Epithelial cell of prostate (primary cell): ENCODE measurements at regions not wholly inside any gene's neighbourhood (a gene's known extent, or its start where the extent isn't known, plus 50 kb on each side); places are given as distances from the start of the nearest gene placed in this dataset.
"Not testable (repeated sequence)": the region's sequence is repeated elsewhere in the genome, so short reads cannot be mapped to it uniquely, and the experiment has no call there.

Source experiments
- DNase-seq: peaks from one replicate; pipeline ENCODE4 v3.0.0-alpha.2; 2011; ENCODE audit warnings: low read depth, low spot score
- H3K27ac ChIP-seq: fragments of 450-650 bp; 2 replicates; pipeline ENCODE4 v1.5.1; 2017; ENCODE audit warnings: mild to moderate bottlenecking

DNA sequence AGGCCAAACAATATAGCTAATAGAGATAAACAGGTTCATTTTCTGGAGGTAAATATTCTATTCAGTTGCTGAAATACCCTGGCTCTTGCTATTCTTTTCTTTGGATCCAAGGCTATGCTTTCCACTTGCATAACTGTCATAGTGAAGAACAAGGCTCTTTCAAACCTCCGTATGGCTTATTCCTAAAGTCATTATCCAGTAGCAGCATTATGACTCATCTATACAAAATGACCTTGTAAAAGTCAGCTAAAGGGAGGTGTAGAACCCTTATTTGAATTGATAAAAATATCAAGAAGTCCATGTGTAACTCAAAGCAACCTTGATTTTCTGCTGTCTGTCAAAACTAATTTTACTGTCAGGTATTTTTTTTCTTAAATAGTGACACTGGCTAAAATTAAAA, 447.8 kb downstream of the PLK2 start:
- no peak for DNase-seq
- H3K27ac ChIP-seq, result no peak overlapping the region

DNA sequence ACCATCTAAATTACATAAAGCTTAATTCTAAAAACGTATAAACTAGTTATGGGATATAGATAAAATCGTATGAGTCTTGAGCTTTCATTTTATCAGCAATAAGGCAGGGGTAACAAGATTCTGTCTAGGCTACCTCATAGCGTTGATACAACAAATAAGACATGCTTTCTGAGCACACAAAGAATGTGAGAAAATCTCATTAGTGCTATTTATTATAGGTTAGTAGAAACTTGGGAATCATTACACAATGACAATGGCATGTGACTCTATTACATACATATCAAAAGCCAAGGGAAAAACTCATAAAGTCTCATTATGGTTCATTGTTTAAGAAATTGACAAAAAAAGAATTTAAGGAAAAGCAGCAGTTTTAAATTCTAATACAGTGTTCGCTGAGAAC, 448.6 kb downstream of the PLK2 start:
- no peak overlapping the region for H3K27ac ChIP-seq

DNA sequence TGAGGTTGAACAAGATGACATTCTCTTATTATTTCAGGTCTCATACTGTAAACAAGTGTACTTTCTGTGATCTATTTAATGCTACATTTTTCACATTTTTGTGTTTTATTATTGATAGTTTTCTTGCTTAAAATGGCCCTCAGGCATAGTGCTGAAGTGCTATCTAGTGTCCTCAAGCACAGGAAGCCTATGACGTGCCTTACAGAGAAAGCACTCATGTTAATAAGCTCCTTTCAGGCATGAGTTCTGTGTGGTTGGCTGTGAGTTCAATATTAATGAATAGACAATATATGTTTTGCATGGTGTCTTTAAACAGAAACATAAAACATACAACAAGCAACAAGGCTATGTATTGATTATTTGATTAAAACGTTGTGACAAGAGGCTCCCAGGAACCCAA, 450.1 kb downstream of the PLK2 start:
- no peak for DNase-seq
- no peak overlapping the region for H3K27ac ChIP-seq

More for the DNA sequence above, 448.6 kb downstream of the PLK2 start:
- DNase-seq, result no peak

DNA sequence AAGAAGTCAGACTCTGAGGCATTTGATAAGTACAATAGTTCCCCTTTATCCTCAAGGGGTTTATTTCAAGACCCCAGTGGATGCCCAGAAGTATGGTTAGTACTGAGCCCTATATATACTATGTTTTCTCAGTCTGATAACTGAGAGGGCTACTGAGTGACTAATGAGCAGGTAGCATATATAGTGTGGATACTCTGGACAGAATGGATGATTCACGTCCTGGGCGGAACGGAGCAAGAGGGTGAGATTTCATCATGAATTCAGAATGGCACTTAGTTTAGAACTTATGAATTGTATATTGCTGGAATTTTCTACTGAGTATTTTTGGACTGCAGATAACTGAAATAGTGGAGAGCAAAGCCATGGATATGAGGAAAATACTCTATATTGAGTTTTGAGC, 457.6 kb downstream of the PLK2 start:
- peak overlapping the region; percentile 78 for H3K27ac ChIP-seq
- DNase-seq, result peak; percentile 34

DNA sequence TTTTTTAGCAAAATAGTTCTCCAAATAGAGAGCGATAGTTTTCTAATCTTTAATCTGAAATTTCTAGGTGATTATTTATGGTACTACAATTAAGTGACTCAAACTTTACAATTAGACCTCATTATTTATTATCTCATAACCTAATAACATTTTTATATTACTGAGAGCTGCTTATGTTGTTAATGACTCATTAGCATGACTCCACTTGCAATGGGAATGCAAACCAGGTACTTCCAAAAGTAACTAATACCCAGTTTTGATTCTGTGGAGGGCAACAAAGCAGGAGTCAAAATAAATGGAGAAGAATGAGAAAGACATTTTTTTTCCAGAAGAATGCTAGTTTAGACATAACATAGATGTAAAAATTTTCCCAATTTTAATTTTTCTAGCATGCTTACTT, 466.0 kb downstream of the PLK2 start:
- no peak for DNase-seq
- no peak overlapping the region for H3K27ac ChIP-seq

DNA sequence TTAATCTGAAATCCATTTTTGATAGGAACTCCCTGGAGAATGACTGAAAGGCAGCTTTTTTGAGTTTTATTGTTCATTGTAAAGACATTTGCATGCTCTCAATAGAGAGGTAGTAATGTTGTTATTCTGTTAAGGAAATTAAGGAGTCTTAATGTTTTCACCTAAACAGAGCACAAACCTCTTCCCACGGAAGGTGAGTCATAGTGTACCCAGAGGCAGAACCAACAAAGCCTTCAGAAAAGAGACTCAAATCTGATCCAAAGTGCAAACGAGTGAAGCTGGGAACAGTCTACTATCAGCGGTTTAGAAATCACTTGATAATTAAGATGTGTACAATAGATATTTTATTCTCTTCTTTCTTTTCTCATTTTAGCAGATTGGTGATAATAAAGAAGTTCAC, 470.5 kb downstream of the PLK2 start:
- H3K27ac ChIP-seq, result no peak overlapping the region
- no peak for DNase-seq

DNA sequence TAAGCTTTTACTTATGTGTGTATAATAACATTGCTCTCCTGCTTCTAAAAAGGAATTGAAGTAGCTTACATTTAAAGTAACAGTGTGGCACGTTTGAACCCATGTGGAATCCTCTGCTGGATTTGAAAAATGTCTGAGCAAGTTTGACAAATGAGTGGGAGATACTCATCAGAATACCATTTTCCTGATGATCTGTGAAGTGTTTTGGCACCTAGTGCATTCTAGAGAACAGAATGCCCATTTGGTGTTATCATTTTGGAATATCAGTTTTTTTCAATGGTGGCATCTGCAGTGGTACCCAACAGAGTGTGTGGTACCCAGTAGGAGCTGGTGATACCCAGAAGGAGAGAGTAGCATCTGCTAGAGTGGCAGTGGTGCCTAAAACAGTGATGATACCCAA, 471.1 kb downstream of the PLK2 start:
- H3K27ac ChIP-seq, result no peak overlapping the region

DNA sequence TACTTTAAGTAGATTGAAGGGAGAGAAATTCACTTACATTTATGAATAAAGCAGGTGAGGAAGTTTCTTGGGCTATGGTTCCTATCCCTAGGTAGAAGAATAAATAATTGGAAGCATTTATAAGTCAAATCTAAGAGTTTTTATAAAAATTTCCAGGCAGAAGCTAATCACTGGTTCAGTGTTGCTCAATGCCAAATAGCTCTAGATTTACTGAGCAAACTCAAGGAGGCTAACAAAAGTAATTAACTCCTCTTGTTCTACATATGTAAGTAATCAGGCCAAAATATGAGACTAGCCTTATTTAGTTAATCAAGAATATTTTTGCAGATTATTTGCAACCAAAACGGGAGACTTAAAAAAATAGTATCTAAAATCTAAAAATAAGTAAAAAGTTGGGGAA, 472.3 kb downstream of the PLK2 start:
- DNase-seq, result no peak
- H3K27ac ChIP-seq, result no peak overlapping the region

More for the DNA sequence above, 471.1 kb downstream of the PLK2 start:
- DNase-seq, result no peak

DNA sequence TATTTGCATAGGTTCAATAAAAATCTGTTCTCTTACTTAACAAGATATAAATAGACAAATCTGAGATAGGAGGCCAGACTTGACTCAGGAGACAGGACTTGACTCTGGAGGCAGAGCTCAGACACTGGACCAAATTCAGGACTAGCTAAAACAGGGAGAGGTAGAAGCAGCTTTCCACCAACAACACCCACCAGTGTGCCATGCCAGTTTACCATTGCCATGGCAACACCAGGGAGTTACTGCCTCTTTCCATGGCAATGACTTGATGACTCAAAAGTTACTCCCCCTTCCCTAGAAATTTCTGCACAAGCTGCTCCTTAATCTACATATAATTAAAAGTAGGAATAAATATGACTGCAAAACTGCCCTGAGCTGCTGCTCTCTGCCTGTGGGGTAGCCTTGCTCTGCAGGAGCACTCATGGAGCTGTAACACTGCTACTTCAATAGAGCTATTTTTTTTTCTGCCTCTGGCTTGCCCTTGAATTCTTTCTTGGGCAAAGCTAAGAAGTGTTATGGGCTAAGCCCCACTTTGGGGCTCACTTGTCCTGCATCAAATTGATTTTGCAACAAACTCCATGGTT, 473.0 kb downstream of the PLK2 start:
- no peak overlapping the region for H3K27ac ChIP-seq
- DNase-seq, result no peak

DNA sequence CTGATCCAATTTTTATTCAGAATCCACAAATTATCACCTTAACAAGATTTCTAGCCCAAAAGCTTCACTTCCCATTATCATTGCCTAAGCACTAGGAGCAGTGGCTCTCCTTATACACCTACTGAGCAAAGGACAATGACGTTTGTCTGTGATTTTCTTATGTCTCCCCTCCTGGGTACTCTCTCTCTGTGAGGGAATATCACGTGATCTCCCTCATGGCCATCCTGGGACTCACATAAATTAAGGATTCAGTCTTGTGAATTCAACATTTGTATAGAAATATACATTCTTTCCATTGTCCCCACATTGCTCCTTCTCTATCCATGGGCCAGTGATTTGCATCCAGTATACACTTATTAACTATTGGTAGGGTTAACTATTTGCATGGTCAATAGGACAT, 476.5 kb downstream of the PLK2 start:
- no peak overlapping the region for H3K27ac ChIP-seq

DNA sequence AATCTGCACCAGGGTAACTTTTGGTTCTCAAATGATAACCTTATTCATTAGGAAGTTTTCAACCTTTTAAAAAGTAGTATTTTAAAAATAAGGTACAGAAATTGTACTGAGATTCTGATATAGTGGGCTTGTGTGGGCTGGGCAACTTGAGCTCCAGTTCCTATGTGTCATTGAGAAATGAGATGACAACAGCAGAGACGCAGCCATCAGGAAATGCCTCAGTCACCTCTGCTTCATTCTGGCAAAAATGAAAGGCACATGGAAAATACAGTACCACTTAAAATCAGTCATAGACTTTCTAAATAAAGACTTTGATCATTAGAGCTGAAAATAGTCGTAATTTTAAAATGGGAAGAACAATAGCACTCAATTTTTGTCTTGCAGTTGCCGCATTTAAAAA, 480.2 kb downstream of the PLK2 start:
- H3K27ac ChIP-seq, result no peak overlapping the region
- no peak for DNase-seq

More for the DNA sequence above, 476.5 kb downstream of the PLK2 start:
- DNase-seq, result no peak

DNA sequence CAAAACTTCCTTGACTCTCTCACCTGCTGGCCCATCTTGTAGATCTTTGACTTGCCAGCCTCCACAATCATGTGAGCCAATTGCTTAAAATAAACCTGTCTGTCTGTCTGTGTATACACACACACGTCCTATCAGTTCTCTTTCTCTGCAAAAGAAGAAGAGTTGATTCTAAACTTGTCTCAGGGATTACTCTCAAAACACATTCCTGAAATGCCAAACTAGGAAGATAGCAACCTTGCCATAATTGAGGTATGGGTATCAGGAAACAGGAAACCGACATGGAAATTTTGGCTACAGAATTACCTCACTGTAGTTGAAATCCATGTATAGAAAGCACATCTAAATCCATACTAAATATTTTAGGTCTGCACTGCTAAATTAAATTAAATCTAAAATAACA, 483.4 kb downstream of the PLK2 start:
- DNase-seq, result no peak
- no peak overlapping the region for H3K27ac ChIP-seq

DNA sequence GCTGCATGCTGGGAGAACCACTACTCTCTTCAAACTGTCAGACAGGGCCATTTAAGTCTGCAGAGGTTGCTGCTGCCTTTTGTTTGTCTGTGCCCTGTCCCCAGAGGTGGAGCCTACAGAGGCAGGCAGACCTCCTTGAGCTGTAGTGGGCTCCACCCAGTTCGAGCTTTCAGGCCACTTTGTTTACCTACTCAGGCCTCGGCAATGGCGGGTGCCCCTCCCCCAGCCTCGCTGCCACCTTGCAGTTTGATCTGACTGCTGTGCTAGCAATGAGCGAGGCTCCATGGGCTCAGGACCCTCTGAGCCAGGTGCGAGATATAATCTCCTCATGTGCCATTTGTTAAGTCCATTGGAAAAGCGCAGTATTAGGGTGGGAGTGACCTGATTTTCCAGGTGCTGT, 487.8 kb downstream of the PLK2 start:
- not testable (repeated sequence) for DNase-seq, H3K27ac ChIP-seq

DNA sequence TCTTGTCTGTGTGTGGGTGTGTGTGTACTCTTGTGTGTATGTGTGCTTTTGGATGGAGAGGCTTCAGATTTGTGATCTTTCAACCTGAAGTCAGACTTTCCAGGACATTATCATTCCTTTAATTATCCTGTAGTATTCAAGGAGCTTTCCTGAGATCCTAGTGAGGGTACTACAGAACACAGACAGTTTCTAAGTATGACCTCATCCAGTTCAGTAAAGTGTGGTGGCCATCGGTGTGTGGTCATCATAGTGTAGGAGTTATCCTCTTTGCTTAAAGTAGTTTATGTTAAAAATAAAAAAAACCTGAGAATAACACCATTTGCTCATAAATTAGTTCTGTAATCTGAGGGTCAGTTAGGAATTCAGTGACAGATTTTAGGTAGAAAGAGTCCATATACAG, 478.0 kb upstream of the ACTBL2 start:
- DNase-seq, result no peak

DNA sequence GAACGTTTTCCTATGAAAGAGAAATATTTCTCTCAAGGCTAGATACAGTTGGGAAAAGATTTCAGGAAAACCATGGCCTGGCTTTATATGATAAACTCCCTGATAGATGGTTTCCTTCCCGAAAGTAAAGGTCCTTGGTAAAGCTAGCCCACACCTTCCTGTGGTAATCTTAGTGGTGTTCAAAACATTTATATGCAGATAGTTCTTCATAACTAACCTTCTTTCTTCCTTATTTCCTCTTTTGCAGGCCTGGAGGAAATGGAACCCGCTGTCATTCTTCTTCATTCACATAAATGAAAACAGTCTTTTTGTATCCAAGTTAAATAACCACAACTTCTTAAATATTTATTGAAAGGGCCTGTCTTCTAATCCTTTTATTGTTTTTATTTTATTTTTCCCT, 474.0 kb upstream of the ACTBL2 start:
- no peak overlapping the region for H3K27ac ChIP-seq
- DNase-seq, result no peak

More for the DNA sequence above, 478.0 kb upstream of the ACTBL2 start:
- H3K27ac ChIP-seq, result no peak overlapping the region

DNA sequence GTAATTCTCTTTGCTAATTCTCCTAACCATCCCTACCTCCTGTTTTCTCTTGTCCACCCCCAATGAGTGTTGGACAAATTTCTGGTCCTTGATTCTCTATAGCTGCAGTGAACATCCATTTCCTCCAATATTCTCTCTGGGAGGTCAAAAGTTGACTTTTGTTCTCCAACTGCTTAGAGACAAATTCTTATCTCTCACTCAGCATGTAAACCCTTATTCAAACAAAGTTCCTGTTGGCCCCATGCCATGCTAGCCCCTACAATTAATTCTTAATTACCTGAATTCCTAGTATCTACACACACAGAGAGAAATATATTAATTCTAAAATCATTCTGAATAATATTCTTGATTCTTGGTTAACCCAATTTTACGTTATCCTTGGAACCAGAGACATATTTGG, 472.9 kb upstream of the ACTBL2 start:
- no peak for DNase-seq

DNA sequence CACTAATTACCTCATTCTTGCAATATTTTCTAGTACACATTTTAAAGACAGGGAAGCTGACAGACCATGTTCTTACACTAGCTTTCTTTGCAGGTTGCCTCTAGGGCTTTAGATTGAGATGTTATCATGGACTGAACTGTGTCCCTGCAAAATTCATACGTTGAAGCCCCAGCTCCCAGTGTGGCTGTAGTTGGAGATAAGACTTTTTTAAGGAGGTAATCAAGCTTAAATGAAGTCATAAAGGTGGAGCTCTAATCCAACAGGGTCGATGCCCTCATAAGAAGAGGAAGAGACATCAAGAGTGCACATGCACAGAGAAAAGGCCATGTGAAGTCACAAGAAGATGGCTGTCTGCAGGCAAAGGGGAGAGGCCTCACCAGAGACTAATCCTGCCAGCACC, 471.2 kb upstream of the ACTBL2 start:
- no peak overlapping the region for H3K27ac ChIP-seq
- no peak for DNase-seq

More for the DNA sequence above, 472.9 kb upstream of the ACTBL2 start:
- H3K27ac ChIP-seq, result no peak overlapping the region

DNA sequence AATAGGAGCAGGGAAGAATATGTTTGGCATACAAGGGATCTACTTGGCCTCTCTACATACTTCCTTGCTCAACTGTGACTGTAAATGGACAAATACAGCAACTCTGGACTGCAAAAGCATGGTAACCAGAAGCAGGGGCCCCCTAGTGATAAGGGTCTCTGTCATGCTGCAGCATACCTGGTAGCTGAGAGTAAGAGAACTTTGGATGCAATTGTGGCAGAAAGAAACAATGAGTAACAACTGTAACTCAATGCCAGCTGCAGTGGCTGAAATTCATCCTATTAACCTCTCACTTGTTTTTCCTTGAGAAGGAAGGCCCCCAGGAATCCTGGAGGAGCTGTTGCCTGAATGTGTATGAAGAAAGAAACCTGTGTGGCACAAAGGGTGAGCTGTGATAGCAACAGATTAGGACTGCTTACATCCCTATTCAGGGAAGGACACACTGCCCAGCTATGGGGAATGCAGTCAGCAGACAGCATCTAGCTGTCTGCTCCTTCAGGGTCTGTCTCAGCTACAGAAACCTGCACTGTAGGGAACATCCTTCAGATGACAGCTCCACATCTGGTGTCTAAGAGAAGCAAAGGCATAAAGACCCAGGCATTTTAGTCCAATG, 468.1 kb upstream of the ACTBL2 start:
- no peak for DNase-seq
- H3K27ac ChIP-seq, result no peak overlapping the region

DNA sequence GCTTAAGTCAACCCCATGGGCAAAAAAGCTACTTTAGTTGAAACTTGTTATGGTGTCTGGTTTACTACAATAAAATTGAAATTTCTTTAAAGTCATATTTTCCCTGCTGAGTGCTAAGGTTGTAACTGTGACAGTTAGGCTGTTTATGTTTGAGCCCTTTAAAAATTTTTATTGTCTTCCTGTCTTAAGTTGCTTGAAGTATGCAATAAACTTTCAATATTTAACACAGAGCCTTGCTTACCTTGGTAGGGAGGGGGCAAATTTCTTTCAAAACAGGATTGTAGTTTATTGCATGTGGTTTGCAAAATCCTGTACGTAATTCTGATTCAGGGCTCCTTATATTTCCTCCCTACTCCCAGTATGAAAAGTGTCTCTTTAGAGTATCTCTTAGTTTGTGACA, 465.5 kb upstream of the ACTBL2 start:
- no peak for DNase-seq
- no peak overlapping the region for H3K27ac ChIP-seq

DNA sequence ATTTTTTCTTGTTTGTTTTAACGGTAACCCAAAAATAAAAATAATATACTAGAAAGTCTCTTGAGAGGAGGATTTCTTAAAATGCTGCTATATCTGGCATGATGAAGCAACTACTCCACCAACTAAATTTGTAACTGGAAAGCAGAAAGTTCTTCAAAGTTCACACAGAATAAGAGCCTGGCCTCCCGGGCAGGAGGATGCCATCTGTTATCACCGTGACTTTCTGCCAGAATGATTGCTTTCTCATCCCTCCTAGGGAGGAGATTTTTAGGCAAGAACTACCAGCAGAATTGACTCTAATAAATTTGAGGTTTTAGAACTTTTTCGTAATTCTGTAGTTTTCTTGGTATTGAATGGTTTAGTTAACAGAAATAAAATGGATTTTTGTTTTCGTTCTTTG, 464.6 kb upstream of the ACTBL2 start:
- H3K27ac ChIP-seq, result no peak overlapping the region
- DNase-seq, result no peak

DNA sequence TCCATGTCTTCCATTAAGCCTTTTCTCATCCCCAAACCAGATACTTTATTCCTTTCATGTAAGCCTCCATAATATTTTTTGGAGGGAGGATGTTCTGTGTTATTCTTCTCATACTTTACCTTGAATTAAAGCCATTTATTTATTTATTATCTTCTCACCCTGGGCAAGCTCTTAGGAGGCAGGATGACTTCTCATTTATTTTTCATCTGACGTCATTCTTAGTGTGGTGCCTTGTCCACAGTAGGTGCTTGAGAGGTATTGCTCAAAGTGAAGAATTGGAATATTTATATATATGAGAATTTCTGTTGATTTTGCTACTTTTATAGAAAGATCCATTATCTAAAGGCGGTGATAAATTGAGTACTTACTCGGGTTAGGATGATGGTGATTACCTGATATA, 458.3 kb upstream of the ACTBL2 start:
- DNase-seq, result no peak

DNA sequence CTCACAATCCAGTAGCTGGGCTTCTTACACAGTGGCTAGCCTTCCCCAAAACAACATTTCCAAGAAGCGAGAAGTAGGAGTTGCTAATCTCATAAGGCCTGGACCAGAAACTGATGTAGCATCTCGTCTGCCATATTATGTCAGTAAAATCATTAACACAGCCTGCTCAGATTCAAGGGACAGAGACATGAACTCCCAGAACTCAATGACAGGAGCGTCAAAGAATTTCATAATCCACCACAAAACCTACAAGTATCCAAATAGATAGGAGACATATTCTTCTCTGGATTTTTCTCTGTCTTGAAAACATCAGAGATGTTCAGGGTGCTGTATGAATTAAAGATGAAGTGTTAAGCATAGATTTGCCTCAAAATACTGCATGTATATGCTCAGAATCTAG, 457.6 kb upstream of the ACTBL2 start:
- no peak overlapping the region for H3K27ac ChIP-seq
- DNase-seq, result no peak

More for the DNA sequence above, 458.3 kb upstream of the ACTBL2 start:
- H3K27ac ChIP-seq, result no peak overlapping the region
